Frontal cortex (tissue), 3 donors: ENCODE measurements at regions not wholly inside any gene's neighbourhood (a gene's known extent, or its start where the extent isn't known, plus 50 kb on each side); places are given as distances from the start of the nearest gene placed in this dataset.
"Not testable (repeated sequence)": the region's sequence is repeated elsewhere in the genome, so short reads cannot be mapped to it uniquely, and the experiment has no call there.

Experiments used
- DNase-seq, 2 donors: peaks; one replicate each; pipeline ENCODE4 v3.0.0; 2012; ENCODE audit warnings: low spot score in 2 of 2
- FAIRE-seq: peaks from 2 replicates; lab custom pipeline; 2012; peaks lifted over from hg19 to GRCh38; lab: Jason Lieb, UNC
- donor health status: control.
- donor health status: control.
- donor health status: control.

GRCh38 chr9:111276431-111277128 lies 53.4 kb downstream of the OR2K2 start:
- FAIRE-seq (no peak), DNase-seq (no peak)

- FAIRE-seq (no peak), DNase-seq (no peak)
Measured at GRCh38 chr9:111274737-111275136, 55.3 kb downstream of the OR2K2 start.

DNA sequence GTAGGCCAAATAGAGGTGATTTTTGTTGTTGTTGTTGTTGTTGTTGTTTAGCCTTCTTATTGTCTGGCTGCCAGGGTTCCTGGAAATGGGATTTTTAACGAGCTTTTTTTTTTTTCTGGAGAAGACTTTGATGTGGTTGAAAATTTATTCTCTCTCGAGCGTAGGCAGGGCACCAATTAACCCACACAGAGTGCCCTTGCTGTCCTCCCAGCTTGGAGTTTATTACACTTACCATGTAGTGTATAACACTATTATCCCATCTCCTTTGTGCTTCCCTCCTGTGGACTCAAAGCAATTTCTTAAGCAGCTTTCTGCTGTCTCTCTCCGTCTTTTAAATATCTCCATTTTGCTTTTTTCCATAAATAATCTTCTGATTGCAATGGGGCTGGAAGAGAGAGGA lies 57.4 kb downstream of the OR2K2 start:
- DNase-seq (no peak), FAIRE-seq (no peak)

DNA sequence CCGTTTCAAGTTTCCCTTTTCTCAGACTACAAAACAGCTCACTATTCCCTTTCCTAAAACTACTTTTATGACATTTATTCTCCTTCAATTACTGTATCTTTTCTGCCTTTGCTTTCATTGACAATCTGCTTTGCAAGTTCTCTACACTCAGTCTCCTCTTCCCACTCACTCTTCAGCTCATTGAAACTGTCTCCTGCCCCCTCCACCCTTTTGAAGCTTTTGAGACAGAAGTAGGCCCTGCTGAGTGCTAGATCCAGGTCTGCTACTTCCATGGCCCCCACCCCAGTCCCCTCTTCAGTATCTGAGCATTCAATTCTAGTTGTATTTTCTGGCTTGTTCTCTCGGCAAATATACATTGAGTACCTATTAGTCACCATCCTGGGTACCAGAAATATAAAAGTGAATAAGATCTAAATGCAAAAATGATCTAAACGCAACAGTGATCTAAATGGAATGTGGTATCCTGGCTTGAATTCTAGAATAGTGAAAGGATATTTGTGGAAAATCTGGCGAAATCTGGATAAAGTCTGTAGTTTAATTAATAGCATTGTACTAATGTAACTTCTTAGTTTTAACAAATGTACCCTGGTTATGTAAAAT lies 58.4 kb downstream of the OR2K2 start:
- FAIRE-seq (no peak), DNase-seq (no peak)

- FAIRE-seq (no peak), DNase-seq (no peak)
Measured at GRCh38 chr9:111271047-111271446, 59.0 kb downstream of the OR2K2 start.

GRCh38 chr9:111266024-111266423 lies 64.0 kb downstream of the OR2K2 start:
- DNase-seq, FAIRE-seq: not testable (repeated sequence)

DNA sequence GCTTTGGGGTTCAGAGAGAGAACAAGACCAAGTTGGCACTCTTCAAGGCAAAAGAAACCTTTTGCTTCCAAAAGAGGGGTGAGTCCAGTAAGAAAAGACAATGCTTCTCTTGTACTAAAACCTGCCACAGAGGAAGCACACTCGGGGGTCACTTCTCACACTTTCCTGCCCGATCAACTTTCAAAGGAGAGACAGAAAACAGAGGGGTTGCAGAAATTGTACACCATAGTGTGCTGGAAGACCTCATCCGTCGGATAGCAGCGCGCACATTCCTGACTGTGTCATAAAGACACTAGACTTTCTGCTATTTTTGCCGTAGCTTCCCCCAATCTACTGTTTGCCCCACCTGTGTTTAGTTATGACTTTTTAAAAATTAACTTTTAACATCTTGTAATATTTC lies 66.9 kb downstream of the OR2K2 start:
- FAIRE-seq, result no peak
- DNase-seq, result no peak

DNA sequence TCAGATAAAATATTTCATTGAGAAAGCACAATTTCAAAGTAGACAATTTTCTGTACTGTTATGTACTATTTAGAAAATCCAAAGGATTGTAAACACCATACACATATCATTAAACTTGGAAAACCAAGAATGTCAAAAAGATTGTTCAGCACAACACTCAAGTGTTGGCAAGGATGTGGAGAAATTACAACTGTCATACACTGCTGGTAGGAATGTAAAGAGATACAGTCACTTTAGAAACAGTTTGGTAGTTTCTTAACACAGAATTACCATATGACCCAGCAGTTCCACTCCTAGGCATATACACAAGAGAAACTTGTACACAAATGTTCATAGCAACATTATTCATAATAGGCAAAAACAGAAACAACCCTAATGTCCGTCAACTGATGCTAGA lies 71.2 kb downstream of the OR2K2 start:
- DNase-seq (no peak), FAIRE-seq (no peak)

DNA sequence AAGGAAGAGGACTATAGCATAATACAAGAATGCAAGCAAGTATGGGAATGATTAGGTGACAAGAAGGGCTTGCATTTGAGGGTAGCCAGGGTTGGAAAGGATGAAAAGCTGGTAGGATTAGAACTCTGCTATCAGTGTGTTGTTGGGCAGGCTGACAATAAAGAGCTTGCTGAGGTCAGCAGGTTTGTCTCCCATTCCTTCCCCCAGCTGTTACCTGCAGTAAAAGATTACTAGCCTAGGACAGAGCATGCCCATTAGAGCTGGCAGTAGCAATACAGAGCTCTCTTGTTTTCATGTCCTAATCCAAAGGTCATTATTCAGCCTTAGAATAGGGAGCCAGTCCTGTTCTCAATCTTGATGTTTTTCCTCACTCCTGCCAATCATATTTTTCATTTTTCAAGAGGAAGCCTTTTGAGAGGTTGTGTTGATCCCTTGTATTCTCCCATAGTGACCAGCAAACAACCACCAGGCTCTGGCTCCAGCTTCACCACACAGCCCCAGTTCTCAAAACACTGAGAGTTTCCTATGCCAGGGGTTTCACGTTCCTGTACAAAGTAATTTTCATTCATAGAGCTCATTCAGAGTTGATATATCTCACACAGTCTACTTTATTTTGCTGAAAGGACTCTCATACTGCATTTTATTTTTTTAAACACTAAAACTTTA lies 71.7 kb downstream of the OR2K2 start:
- no peak for FAIRE-seq
- DNase-seq, result no peak

DNA sequence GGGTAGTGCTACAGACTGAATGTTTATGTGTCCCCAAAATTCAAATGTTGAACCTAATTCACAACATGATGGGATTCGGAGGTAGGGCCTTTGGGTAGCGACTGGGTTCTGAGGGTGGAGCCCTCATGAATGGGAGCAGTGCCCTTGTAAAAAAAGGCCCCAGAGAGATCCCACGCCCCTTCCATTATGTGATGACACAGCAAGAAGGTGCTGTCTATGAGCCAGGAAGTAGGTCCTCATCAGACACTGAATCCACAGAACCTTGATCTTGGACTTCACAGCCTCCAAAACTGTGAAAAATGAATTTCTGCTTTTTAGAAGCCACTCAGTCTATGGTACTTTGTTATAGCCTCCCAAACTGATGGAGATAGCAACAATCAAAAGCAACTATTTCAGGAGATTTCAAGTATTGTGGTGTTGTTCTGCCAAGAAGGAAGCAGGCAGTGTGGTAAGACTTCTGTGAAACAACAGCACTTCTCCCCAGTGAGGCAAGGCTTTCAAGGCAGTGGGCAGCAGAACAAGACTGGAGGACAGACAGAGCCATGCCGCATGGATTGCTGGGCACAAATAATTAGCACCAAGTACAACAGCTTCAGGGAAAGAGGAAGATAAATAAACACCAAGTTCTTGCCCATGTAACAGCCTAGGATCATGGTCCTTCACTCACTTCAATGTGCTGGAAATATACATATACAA lies 76.1 kb downstream of the OR2K2 start:
- DNase-seq, result no peak
- FAIRE-seq, result no peak

DNA sequence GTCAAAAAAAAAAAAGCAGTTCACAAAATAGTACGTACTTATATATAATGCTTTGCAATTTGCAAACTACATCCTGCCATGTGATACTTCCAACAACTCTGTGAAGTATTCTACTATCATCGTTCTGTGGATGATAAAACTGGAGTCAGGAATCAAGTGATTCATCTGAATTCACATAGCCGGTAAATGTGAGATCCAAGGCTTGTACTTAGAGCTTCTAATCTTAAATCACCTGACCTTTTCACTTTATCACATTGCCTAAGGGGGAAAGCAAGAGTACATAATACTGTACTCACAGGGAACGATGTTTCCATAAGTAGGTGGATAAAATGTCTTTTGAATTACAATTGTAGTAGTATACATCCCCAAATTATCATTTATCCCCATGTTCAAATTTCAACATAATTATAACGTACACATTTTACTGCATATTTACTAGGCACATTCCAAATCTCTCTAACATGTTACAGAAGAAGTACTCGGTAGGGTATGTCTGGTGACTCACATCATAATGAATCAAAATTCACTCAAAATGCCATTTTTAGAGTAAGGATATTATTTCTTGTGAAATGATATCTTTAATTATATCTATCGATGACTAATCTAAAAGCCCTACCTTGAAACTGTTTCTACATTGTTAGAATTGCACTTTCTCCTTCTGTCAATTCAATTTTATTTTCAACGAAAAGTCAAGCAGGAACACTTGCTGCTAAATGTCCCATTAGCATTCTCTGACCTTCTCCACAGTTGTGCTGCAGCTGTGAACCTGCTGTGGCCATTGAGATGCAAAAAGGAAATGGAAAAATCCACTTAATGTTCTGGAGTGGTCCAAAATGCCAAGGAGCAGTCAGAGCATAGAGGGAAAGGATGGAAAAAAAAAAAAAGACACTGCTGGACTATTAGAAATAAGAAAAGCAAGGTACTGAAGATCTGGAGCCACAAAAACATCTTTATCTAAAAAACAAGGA lies 78.9 kb downstream of the OR2K2 start:
- no peak for DNase-seq
- FAIRE-seq, result no peak

DNA sequence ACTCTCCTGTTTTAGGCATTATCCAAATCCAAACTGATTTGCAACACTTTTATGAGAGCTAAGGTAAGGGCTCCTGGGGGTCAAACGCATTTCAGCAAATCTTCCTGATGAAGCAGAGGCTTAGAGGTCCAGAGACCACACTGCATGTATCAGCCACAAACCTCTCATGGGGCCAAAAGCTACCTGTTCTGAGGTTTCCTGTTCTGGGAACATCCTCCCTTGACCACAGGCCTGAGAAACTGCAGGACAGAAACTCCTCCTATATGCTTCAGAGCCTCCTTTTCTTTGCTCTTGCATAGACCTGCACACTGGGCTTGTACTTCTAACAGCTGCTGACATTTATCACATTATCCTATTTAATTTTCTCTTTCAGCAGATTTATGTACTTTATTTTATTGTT lies 92.6 kb downstream of the OR2K2 start:
- DNase-seq (no peak), FAIRE-seq (no peak)

DNA sequence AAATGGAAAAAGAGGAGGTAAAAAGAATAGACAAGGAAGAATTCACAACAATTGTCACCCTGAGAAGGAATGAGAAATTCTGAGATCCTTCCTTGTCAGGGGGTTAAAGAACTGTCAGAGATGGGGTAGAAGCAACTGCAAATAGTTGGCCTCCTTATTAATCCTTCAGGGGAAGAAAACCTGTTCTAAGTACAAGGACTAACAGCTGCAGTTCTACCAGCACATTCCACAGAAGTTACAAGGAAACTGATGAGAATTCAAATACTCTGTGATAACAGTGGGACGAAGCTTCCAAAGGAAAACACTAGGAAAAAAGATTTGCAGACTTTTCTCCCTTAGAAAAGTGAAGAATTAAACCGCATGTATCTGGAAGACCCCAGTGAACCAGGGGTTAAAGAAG lies 93.7 kb downstream of the OR2K2 start:
- no peak for FAIRE-seq
- no peak for DNase-seq

DNA sequence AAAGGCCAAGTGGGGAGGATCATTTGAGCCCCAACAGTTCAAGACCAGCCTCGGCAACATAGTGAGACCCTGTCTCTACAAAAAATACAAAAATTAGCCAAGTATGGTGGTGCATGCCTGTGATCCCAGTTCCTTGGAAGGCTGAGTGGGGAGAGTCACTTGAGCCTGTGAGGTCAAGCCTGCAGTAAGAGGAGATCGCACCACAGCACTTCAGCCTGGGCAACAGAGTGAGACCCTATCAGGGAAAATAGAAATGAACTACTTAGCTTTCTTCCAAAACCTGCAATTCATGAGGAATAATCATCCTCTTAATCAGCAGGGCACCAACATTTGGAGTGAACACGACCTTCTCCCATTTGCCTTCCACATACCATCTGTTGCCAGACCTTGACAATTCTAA lies 96.1 kb downstream of the OR2K2 start:
- DNase-seq, result no peak
- FAIRE-seq, result no peak

GRCh38 chr9:111232997-111233790 lies 96.8 kb downstream of the OR2K2 start:
- DNase-seq (no peak), FAIRE-seq (no peak)

DNA sequence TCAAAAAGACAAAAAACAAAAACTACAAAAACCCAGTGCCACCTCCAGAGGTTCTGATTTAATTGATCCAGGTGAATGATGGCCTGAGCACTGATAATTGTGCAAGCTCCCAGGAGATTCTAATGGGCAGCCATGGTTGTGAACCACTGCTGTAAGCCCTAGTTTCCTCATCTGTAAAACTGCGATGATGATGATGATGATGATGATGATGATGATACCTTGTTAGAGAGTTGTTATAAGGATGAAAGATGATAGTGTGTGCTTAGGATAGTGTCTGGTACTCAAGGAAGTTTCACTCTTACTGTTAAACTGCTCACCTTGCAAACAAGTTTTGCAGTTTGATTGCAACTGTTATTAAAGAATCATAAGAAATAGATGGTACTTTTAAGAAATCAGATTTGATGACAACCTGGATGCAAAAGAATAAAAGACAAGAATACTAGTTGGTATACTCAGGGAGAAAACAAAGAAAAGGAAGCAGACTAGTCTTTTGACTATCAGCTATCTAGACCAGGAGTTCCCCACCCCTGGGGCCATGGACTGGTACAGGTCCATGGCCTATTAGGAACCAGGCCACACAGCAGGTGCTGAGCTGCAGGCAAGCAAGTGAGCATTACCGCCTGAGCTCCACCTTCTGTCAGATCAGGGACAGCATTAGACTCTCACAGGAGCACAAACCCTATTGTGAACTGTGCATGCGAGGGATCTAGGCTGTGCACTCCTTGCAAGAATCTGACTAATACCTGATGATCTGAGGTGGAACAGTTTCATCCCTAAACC lies 98.0 kb downstream of the OR2K2 start:
- FAIRE-seq (no peak), DNase-seq (no peak)

- no peak for FAIRE-seq
- DNase-seq, result no peak
Measured at GRCh38 chr9:111222757-111223156, 107.3 kb downstream of the OR2K2 start.

GRCh38 chr9:111212874-111213273 lies 117.2 kb downstream of the OR2K2 start:
- FAIRE-seq (no peak), DNase-seq (no peak)
